Activated naive CD4-positive, alpha-beta T cell treated with anti-CD3 and anti-CD28 coated beads, Interleukin-2, amount 50 U/mL, for 24 hours (primary cell): ENCODE measurements at regions not wholly inside any gene's neighbourhood (a gene's known extent, or its start where the extent isn't known, plus 50 kb on each side); places are given as distances from the start of the nearest gene placed in this dataset.

ENCODE experiments used
- H3K27ac Mint-ChIP-seq: one replicate; pipeline ENCODE4 v1.8.0; 2021; ENCODE audit warnings: mild to moderate bottlenecking, mixed read lengths
- H3K27me3 Mint-ChIP-seq: one replicate; pipeline ENCODE4 v1.8.0; 2021; ENCODE audit warnings: mixed read lengths
- H3K36me3 Mint-ChIP-seq: one replicate; pipeline ENCODE4 v1.8.0; 2021; ENCODE audit warnings: mixed read lengths
- H3K4me1 Mint-ChIP-seq: one replicate; pipeline ENCODE4 v1.8.0; 2021; ENCODE audit warnings: mixed read lengths
- H3K4me3 Mint-ChIP-seq: one replicate; pipeline ENCODE4 v1.8.0; 2021; ENCODE audit warnings: mild to moderate bottlenecking, mixed read lengths
- H3K9me3 Mint-ChIP-seq: one replicate; pipeline ENCODE4 v1.8.0; 2021; ENCODE audit warnings: mixed read lengths

- H3K27me3 Mint-ChIP-seq: no peaks in the 10 kb centered on the region
- no peaks in the 10 kb centered on the region for H3K4me1 Mint-ChIP-seq
- no peak overlapping the region for H3K27ac Mint-ChIP-seq
- no peak overlapping the region for H3K4me3 Mint-ChIP-seq
- H3K36me3 Mint-ChIP-seq: no peaks in the 10 kb centered on the region
- H3K9me3 Mint-ChIP-seq: no peaks in the 10 kb centered on the region
These were observed 1758.4 kb upstream of the AGA start for GRCh38 chr4:179200681-179201080.

- Mint-ChIP-seq H3K36me3 (no peaks in the 10 kb centered on the region), H3K27ac (no peak overlapping the region), H3K9me3 (peaks cover under 1% of the 10 kb centered on the region), H3K4me1 (no peaks in the 10 kb centered on the region), H3K27me3 (no peaks in the 10 kb centered on the region), H3K4me3 (no peak overlapping the region)
These were observed 1783.4 kb upstream of the AGA start for GRCh38 chr4:179225594-179225993.

GRCh38 chr4:179248821-179249220, 1806.6 kb upstream of the AGA start:
- H3K9me3 Mint-ChIP-seq: no peaks in the 10 kb centered on the region
- no peaks in the 10 kb centered on the region for H3K27me3 Mint-ChIP-seq
- H3K27ac Mint-ChIP-seq: no peak overlapping the region
- H3K36me3 Mint-ChIP-seq: no peaks in the 10 kb centered on the region
- H3K4me1 Mint-ChIP-seq: no peaks in the 10 kb centered on the region
- no peak overlapping the region for H3K4me3 Mint-ChIP-seq

DNA sequence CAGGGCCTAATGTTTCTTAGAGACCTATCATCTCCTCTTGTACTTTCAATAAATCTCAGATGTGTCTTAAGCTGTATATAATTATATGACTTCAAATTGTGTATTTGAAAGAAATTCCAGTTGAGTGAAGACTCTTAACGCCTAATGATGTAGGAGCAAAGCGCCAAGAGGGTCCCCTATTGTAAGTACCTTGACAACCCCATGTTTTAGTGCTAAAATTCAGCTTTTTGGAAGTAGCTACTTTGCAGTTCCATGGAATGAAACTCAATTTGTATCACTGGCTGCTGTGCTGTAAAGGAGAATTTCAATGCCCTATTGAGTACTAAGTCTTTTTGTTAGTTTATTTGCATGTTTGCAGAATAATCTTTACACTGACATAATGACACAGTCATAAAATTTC, 1826.6 kb upstream of the AGA start:
- Mint-ChIP-seq H3K27ac (no peak overlapping the region), H3K36me3 (no peaks in the 10 kb centered on the region), H3K27me3 (no peaks in the 10 kb centered on the region), H3K9me3 (peaks cover 10% of the 10 kb centered on the region), H3K4me1 (no peaks in the 10 kb centered on the region), H3K4me3 (no peak overlapping the region)

- no peak overlapping the region for H3K27ac Mint-ChIP-seq
- no peaks in the 10 kb centered on the region for H3K27me3 Mint-ChIP-seq
- no peaks in the 10 kb centered on the region for H3K36me3 Mint-ChIP-seq
- H3K4me3 Mint-ChIP-seq: no peak overlapping the region
- H3K4me1 Mint-ChIP-seq: no peaks in the 10 kb centered on the region
- no peaks in the 10 kb centered on the region for H3K9me3 Mint-ChIP-seq
These were observed 1830.0 kb upstream of the AGA start for GRCh38 chr4:179272282-179272681.

DNA sequence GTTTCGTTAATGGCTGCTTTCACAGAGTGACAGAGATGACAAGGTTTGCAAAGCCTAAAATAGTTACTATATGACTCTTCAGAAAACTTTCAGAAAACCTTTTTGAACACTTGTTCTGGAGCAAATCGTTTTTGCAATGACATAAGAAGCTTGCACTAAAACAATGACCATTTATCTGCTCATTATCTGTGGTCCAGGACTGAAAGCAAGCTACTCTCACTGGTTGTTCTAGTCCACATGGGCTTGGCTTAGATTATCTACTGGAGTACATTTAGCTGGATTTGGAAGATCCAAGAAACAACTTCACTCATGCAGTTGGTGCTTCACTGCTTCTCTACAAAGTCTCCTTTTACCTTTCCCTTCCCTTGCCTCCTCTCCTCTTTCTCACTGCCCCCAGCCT, 1836.4 kb upstream of the AGA start:
- Mint-ChIP-seq H3K27ac (no peak overlapping the region), H3K4me1 (no peaks in the 10 kb centered on the region), H3K4me3 (no peak overlapping the region), H3K36me3 (no peaks in the 10 kb centered on the region), H3K9me3 (no peaks in the 10 kb centered on the region), H3K27me3 (no peaks in the 10 kb centered on the region)

- Mint-ChIP-seq H3K4me3 (no peak overlapping the region), H3K9me3 (peaks cover 10% of the 10 kb centered on the region), H3K4me1 (no peaks in the 10 kb centered on the region), H3K27me3 (no peaks in the 10 kb centered on the region), H3K36me3 (no peaks in the 10 kb centered on the region), H3K27ac (no peak overlapping the region)
These were observed 1843.5 kb upstream of the AGA start for GRCh38 chr4:179285696-179286095.

DNA sequence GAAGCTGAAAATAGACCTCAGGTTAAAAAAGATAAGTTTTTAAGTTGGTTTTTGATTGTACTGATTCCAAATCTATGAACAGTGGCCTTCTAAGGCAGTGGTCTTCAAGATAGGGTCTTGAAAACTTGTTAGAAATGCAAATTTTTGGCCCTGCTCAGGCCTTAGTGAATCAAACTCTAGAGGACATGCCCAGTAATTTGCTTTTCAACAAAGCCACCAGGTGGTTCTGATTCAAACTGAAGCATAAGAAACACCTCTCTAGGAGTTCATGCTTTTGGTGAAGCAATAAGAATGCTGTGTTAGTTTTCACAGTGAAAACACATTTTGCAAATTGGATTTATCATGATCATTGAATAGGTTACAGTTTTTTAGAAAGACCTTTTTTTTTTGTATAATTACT, 1849.4 kb upstream of the AGA start:
- Mint-ChIP-seq H3K27ac (no peak overlapping the region), H3K36me3 (no peaks in the 10 kb centered on the region), H3K9me3 (peaks cover 5% of the 10 kb centered on the region), H3K27me3 (no peaks in the 10 kb centered on the region), H3K4me1 (no peaks in the 10 kb centered on the region), H3K4me3 (no peak overlapping the region)

- Mint-ChIP-seq H3K36me3 (no peaks in the 10 kb centered on the region), H3K27me3 (no peaks in the 10 kb centered on the region), H3K4me3 (no peak overlapping the region), H3K4me1 (no peaks in the 10 kb centered on the region), H3K27ac (no peak overlapping the region), H3K9me3 (peaks cover 6% of the 10 kb centered on the region)
These were observed 1850.2 kb upstream of the AGA start for GRCh38 chr4:179292468-179292867.

DNA sequence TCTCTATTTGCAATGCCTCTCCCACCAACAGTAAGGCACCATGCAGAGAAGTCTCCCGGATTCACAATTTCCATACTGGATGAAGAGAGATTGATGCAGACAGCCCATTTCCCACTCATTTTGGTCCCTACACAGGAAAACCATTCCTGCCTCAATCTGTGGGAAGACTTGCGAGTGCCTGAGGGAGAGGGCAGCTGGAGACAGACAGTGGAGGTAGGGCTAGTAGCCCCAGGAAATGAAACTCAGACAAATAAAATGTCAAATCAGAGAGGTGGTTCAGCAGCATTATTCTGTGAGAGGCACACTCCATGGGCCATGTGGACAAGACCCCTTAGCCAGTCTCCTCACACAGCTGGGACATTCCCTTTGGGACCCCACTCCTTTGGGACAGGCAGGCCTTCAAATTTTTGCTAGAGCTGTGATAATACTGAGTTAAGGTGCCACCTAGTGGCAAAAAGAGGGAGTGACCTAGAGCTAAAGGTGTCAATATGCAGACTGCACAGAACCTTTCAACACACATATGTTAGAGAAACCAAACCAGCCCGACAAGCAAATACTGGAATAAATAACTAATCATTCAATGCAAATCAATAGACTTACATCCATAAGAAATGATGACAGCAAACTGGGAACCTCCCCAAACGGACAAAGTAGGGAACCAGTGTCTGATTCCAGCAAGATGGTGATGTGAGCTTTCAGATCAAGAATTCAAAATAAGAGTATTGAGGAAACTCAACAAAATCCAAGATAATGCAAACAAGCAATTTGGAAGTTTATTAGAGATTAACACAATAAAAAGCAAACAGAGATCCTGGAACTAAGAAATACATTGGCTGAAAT, 1865.3 kb upstream of the AGA start:
- Mint-ChIP-seq H3K4me1 (no peaks in the 10 kb centered on the region), H3K9me3 (peaks cover 6% of the 10 kb centered on the region), H3K4me3 (no peak overlapping the region), H3K27ac (no peak overlapping the region), H3K36me3 (no peaks in the 10 kb centered on the region), H3K27me3 (no peaks in the 10 kb centered on the region)

DNA sequence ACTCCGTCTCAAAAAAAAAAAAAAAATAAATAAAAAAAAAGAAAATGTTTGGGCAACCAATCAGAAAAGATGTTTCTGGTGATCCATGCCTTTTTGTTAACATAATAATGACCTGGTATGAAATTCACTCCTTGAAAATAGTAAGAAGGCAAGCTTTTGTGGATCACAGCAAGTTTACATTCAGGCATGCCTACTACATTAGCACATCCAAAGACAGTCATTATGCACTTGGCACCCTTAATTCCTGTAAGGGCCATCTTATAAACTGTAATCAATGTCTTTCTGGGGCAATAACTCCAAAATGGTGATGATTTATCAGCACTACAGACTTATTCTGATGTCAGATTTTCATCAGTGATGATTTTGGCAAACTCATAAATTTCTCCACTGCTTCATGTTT, 1871.6 kb upstream of the AGA start:
- peaks cover 5% of the 10 kb centered on the region for H3K9me3 Mint-ChIP-seq
- H3K4me3 Mint-ChIP-seq: no peak overlapping the region
- H3K27me3 Mint-ChIP-seq: no peaks in the 10 kb centered on the region
- no peak overlapping the region for H3K27ac Mint-ChIP-seq
- H3K4me1 Mint-ChIP-seq: no peaks in the 10 kb centered on the region
- no peaks in the 10 kb centered on the region for H3K36me3 Mint-ChIP-seq

GRCh38 chr4:179325181-179325580, 1882.9 kb upstream of the AGA start:
- Mint-ChIP-seq H3K9me3 (peaks cover 8% of the 10 kb centered on the region), H3K27me3 (no peaks in the 10 kb centered on the region), H3K36me3 (no peaks in the 10 kb centered on the region), H3K4me3 (no peak overlapping the region), H3K4me1 (no peaks in the 10 kb centered on the region), H3K27ac (no peak overlapping the region)

- H3K27ac Mint-ChIP-seq: no peak overlapping the region
- H3K27me3 Mint-ChIP-seq: no peaks in the 10 kb centered on the region
These were observed 1886.4 kb upstream of the AGA start for GRCh38 chr4:179328627-179329026.

DNA sequence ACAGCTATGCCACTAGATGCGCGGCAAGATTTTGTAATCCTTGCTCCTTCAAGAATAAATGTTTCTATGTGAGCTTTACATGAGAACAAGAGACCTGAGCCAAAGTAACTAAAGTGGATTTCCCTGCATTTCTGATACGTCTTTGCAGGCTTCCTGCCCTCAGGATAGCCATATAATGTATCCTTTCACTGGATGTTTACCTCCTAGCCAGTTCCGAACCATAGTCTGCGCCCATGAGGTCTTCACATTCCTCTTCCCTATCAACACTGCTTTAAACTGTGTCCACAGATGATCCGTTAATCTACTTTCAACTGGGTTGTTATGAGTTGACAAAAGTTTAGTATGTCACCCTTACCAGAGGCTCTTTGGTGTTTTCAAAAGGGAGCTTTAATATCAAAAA, 1889.1 kb upstream of the AGA start:
- Mint-ChIP-seq H3K27me3 (no peaks in the 10 kb centered on the region), H3K27ac (no peak overlapping the region), H3K4me3 (no peak overlapping the region), H3K9me3 (no peaks in the 10 kb centered on the region), H3K36me3 (no peaks in the 10 kb centered on the region), H3K4me1 (no peaks in the 10 kb centered on the region)

More at GRCh38 chr4:179328627-179329026, 1886.4 kb upstream of the AGA start:
- no peaks in the 10 kb centered on the region for H3K9me3 Mint-ChIP-seq
- no peak overlapping the region for H3K4me3 Mint-ChIP-seq
- no peaks in the 10 kb centered on the region for H3K4me1 Mint-ChIP-seq
- H3K36me3 Mint-ChIP-seq: no peaks in the 10 kb centered on the region

GRCh38 chr4:179344861-179345260, 1902.6 kb upstream of the AGA start:
- no peak overlapping the region for H3K4me3 Mint-ChIP-seq
- peaks cover 10% of the 10 kb centered on the region for H3K9me3 Mint-ChIP-seq
- no peak overlapping the region for H3K27ac Mint-ChIP-seq
- no peaks in the 10 kb centered on the region for H3K27me3 Mint-ChIP-seq
- H3K36me3 Mint-ChIP-seq: no peaks in the 10 kb centered on the region
- no peaks in the 10 kb centered on the region for H3K4me1 Mint-ChIP-seq

GRCh38 chr4:179352221-179352620, 1910.0 kb upstream of the AGA start:
- no peak overlapping the region for H3K27ac Mint-ChIP-seq
- no peaks in the 10 kb centered on the region for H3K27me3 Mint-ChIP-seq
- H3K4me1 Mint-ChIP-seq: no peaks in the 10 kb centered on the region
- no peaks in the 10 kb centered on the region for H3K36me3 Mint-ChIP-seq
- peaks cover 6% of the 10 kb centered on the region for H3K9me3 Mint-ChIP-seq
- no peak overlapping the region for H3K4me3 Mint-ChIP-seq

GRCh38 chr4:179353786-179354185, 1911.5 kb upstream of the AGA start:
- Mint-ChIP-seq H3K4me1 (no peaks in the 10 kb centered on the region), H3K27ac (no peak overlapping the region), H3K36me3 (no peaks in the 10 kb centered on the region), H3K9me3 (no peaks in the 10 kb centered on the region), H3K27me3 (no peaks in the 10 kb centered on the region), H3K4me3 (no peak overlapping the region)
